GM10266 (cell line): ENCODE measurements at regions not wholly inside any gene's neighbourhood (a gene's known extent, or its start where the extent isn't known, plus 50 kb on each side); places are given as distances from the start of the nearest gene placed in this dataset.

Experiments used
- DNase-seq: peaks from one replicate; pipeline ENCODE4 v3.0.0; 2012; ENCODE audit errors: extremely low spot score
- TF ChIP-seq, protein P1 (sequence below): IDR thresholded peaks from 2 replicates; pipeline ENCODE4 v1.5.1; 2012; ENCODE audit warnings: mild to moderate bottlenecking, low read depth; ENCODE audit not compliant: control insufficient read depth, insufficient read depth; ENCODE audit errors: missing control alignments

DNA sequence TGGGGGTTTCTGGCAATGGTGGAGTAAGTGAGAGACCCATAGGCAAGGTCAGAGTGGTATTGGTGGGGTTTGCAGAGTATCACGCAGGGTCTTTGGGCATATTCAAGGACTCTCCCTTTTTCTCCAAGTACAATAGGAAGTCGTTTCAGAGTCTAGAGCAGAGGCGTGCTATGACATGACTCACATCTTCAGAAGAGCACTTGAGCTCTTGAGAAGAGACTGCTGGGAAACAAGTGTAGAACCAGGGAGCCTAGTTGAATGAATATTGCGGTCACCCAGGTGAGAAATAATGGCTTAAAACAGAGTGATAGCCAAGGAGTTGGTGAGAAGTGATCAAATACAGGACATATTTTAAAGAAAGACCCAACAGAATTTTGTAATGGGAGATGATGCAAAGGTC lies 813.4 kb downstream of the TLE1 start:
- no peak for DNase-seq
- TF ChIP-seq, protein P1, sequence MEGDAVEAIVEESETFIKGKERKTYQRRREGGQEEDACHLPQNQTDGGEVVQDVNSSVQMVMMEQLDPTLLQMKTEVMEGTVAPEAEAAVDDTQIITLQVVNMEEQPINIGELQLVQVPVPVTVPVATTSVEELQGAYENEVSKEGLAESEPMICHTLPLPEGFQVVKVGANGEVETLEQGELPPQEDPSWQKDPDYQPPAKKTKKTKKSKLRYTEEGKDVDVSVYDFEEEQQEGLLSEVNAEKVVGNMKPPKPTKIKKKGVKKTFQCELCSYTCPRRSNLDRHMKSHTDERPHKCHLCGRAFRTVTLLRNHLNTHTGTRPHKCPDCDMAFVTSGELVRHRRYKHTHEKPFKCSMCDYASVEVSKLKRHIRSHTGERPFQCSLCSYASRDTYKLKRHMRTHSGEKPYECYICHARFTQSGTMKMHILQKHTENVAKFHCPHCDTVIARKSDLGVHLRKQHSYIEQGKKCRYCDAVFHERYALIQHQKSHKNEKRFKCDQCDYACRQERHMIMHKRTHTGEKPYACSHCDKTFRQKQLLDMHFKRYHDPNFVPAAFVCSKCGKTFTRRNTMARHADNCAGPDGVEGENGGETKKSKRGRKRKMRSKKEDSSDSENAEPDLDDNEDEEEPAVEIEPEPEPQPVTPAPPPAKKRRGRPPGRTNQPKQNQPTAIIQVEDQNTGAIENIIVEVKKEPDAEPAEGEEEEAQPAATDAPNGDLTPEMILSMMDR = no peak

DNA sequence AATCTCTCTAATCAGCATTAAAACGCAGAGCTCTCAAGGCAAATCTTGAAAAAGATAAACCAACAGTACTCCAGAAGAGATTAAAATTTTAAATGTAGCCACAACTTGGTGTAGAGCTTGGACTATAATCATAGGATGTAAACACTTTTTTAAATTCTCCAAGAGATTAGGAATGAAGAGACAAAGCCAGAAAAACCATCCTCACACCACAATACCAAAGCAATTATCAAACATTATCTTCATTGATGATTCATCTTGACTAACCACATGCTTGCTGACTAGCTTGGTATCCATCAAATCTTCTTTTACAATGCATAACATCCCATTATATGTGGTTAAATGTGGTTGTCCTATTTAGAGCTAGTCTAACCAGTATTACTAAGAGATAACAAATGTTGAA lies 815.1 kb downstream of the TLE1 start:
- TF ChIP-seq, protein P1 = no peak
- DNase-seq = no peak

GRCh38 chr9:80873861-80874260 lies 815.5 kb downstream of the TLE1 start:
- no peak for DNase-seq
- TF ChIP-seq, protein P1 = no peak

DNA sequence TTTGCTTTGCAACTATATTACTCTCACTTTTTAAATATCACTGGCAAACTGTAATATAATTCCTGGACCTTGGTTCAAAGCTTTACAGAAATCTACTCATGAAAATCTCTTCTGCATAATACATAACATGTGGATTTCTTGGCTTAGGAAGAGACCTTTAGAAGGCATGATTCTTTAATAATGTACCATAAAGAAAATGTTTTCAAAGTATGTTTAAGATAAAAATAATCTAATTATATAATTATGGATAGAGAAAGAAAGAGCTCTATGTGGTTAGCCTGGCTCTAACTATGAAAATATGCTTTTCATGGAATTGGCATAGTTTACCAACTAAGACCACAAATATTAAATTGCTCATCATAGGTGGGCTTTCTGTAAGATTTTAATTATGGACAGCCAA lies 817.8 kb downstream of the TLE1 start:
- no peak for DNase-seq
- TF ChIP-seq, protein P1 = no peak

DNA sequence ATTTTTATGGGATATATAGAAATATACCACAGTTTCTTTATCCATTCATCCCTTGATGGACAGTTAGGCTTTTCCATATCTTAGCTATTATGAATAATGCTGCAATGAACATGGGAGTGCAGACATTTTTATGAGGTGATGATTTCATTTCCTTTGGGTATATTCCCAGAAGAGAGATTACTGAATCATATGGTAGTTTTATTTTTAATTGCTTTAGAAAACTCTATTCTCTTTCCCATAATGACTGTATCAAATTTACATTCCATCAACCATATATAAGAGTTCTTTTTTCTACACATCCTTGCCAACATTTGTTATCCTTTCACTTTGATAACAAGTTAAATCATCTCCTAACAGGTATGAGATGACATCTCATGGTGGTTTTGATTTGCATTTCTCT lies 821.6 kb downstream of the TLE1 start:
- TF ChIP-seq, protein P1 = no peak
- no peak for DNase-seq

- no peak for DNase-seq
- TF ChIP-seq, protein P1 = no peak
These were observed 822.6 kb downstream of the TLE1 start for GRCh38 chr9:80866576-80867227.

DNA sequence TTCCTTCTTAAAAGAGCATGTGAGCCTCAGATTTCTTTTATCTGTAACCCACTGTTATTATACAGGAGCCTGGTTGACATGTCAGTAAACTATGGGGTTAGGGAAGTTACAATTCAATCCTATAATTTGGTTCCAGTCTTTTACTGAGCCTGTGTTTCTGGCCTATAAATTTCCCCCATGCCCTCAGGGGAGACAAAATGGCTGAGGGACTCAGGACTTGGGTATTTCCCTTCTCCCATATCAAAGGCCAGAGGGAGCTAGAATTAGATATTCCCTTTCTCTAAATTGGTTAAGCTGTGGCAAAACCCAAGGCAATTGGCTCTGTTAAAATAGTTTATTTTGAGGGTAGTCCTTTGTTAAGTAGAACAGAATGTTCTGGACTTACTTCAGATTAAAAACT lies 823.2 kb downstream of the TLE1 start:
- no peak for DNase-seq
- TF ChIP-seq, protein P1 = no peak
